Tibial nerve (tissue), 4 donors: ENCODE measurements at regions not wholly inside any gene's neighbourhood (a gene's known extent, or its start where the extent isn't known, plus 50 kb on each side); places are given as distances from the start of the nearest gene placed in this dataset.

Source experiments
- EP300 ChIP-seq, 2 donors: sonication (generic); formaldehyde crosslinking; IDR thresholded peaks; one replicate each; pipeline ENCODE4 v1.6.1; 2017; ENCODE audit warnings: antibody characterized with exemption in 2 of 2, mild to moderate bottlenecking in 1 of 2
- POLR2A ChIP-seq, 2 donors: fragments of 450-650 bp; IDR thresholded peaks; one replicate each; pipeline ENCODE4 v1.6.1; 2017; ENCODE audit warnings: antibody characterized with exemption in 2 of 2, mild to moderate bottlenecking in 2 of 2, moderate library complexity in 2 of 2
- TF ChIP-seq, protein P1 (sequence below), 5 experiments: fragments of 200-600 bp in 3 of 5; fragments of 450-650 bp in 2 of 5; sonication (generic) in 3 of 5; IDR thresholded peaks; one replicate each; pipeline ENCODE4 v1.5.1; 2016 to 2019; ENCODE audit warnings: antibody characterized with exemption in 5 of 5, mild to moderate bottlenecking in 3 of 5, moderate library complexity in 2 of 5

GRCh38 chr6:153816366-153816765, 222.7 kb upstream of the OPRM1 start:
- TF ChIP-seq, protein P1, sequence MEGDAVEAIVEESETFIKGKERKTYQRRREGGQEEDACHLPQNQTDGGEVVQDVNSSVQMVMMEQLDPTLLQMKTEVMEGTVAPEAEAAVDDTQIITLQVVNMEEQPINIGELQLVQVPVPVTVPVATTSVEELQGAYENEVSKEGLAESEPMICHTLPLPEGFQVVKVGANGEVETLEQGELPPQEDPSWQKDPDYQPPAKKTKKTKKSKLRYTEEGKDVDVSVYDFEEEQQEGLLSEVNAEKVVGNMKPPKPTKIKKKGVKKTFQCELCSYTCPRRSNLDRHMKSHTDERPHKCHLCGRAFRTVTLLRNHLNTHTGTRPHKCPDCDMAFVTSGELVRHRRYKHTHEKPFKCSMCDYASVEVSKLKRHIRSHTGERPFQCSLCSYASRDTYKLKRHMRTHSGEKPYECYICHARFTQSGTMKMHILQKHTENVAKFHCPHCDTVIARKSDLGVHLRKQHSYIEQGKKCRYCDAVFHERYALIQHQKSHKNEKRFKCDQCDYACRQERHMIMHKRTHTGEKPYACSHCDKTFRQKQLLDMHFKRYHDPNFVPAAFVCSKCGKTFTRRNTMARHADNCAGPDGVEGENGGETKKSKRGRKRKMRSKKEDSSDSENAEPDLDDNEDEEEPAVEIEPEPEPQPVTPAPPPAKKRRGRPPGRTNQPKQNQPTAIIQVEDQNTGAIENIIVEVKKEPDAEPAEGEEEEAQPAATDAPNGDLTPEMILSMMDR (IDR thresholded peaks at IDR 0.05) = no peak
- TF ChIP-seq POLR2A (IDR thresholded peaks at IDR 0.05) (no peak), EP300 (IDR thresholded peaks at IDR 0.05) (no peak)
